ENCODE measurements at regions not wholly inside any gene's neighbourhood (a gene's known extent, or its start where the extent isn't known, plus 50 kb on each side); places are given as distances from the start of the nearest gene placed in this dataset.

GRCh38 chr2:195057001-195057400, 600.0 kb upstream of the SLC39A10 start:
- Mint-ChIP-seq H3K4me1 (no peaks in the 10 kb centered on the region), H3K36me3 (no peaks in the 10 kb centered on the region), H3K9me3 (peaks cover 0 to 2% (median 1%) of the 10 kb centered on the region in 7 donors), H3K27ac (no peak overlapping the region), H3K27me3 (ENCODE audit: low read depth in 3 of 3) (no peaks in the 10 kb centered on the region), H3K4me3 (no peak overlapping the region)
- Histone ChIP-seq H2AFZ (ENCODE audit: insufficient read depth, low read depth, low read length, poor library complexity, severe bottlenecking) (no peak overlapping the region), H3K4me2 (replicated peaks; ENCODE audit: extremely low read depth, low read length, poor library complexity, severe bottlenecking) (no peak overlapping the region), H3K36me3 (replicated peaks in 1 of 2; ENCODE audit: control insufficient read depth in 1 of 2, insufficient read depth in 2 of 2, low read length in 2 of 2) (no peaks in the 10 kb centered on the region), H3K9ac (ENCODE audit: insufficient read depth, low read length, poor library complexity, severe bottlenecking) (no peak overlapping the region), H3K9me3 (replicated peaks in 1 of 2; ENCODE audit: control insufficient read depth in 1 of 2, insufficient read depth in 1 of 2, low read length in 2 of 2) (no peaks in the 10 kb centered on the region), H3K4me3 (replicated peaks in 1 of 3; ENCODE audit: low read depth in 2 of 3, low read length in 3 of 3) (no peak overlapping the region), H3K27me3 (ENCODE audit: control insufficient read depth in 2 of 2, insufficient read depth in 2 of 2, low read length in 2 of 2) (no peaks in the 10 kb centered on the region), H3K4me1 (ENCODE audit: control insufficient read depth in 1 of 2, insufficient read depth in 2 of 2, low read length in 2 of 2) (no peaks in the 10 kb centered on the region), H3K79me2 (ENCODE audit: insufficient read depth, low read length) (no peaks in the 10 kb centered on the region), H3K27ac (ENCODE audit: low read depth in 1 of 2, low read length in 2 of 2) (no peak overlapping the region), H4K20me1 (ENCODE audit: insufficient read depth, low read length) (no peaks in the 10 kb centered on the region)
- WGBS (ENCODE audit: insufficient coverage), result 90% methylated on average over 2 of the region's 2 CpGs
- intact Hi-C loops (cut with micrococcal nuclease), result no loop called here
- no peak for DNase-seq
- TF ChIP-seq, protein P1, sequence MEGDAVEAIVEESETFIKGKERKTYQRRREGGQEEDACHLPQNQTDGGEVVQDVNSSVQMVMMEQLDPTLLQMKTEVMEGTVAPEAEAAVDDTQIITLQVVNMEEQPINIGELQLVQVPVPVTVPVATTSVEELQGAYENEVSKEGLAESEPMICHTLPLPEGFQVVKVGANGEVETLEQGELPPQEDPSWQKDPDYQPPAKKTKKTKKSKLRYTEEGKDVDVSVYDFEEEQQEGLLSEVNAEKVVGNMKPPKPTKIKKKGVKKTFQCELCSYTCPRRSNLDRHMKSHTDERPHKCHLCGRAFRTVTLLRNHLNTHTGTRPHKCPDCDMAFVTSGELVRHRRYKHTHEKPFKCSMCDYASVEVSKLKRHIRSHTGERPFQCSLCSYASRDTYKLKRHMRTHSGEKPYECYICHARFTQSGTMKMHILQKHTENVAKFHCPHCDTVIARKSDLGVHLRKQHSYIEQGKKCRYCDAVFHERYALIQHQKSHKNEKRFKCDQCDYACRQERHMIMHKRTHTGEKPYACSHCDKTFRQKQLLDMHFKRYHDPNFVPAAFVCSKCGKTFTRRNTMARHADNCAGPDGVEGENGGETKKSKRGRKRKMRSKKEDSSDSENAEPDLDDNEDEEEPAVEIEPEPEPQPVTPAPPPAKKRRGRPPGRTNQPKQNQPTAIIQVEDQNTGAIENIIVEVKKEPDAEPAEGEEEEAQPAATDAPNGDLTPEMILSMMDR (IDR thresholded peaks at IDR 0.05), result no peak

DNA sequence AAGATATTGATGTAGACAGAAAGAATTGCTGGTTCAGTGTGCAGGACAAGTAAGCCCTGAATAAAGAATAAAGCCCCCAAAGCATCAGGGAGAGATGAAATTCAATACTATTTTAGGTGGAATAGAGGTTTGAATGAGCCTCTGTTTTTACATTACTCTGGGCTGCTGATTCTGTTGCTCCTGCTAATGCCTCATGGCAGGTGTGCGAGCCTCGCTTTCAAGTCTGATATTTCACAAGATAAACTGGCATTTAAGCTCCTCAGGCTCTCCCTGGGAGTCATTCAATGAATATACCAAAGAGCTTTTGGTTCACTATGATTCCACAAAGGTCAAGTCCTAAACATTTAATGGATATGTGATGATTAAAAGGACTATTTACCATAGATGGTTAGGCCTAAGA, 601.0 kb upstream of the SLC39A10 start:
- Histone ChIP-seq H3K27me3 (ENCODE audit: control insufficient read depth in 2 of 2, insufficient read depth in 2 of 2, low read length in 2 of 2) (no peaks in the 10 kb centered on the region), H3K9me3 (replicated peaks in 1 of 2; ENCODE audit: control insufficient read depth in 1 of 2, insufficient read depth in 1 of 2, low read length in 2 of 2) (no peaks in the 10 kb centered on the region), H3K4me2 (replicated peaks; ENCODE audit: extremely low read depth, low read length, poor library complexity, severe bottlenecking) (no peak overlapping the region), H3K27ac (ENCODE audit: low read depth in 1 of 2, low read length in 2 of 2) (no peak overlapping the region), H3K4me1 (ENCODE audit: control insufficient read depth in 1 of 2, insufficient read depth in 2 of 2, low read length in 2 of 2) (no peaks in the 10 kb centered on the region), H3K9ac (ENCODE audit: insufficient read depth, low read length, poor library complexity, severe bottlenecking) (no peak overlapping the region), H2AFZ (ENCODE audit: insufficient read depth, low read depth, low read length, poor library complexity, severe bottlenecking) (no peak overlapping the region), H4K20me1 (ENCODE audit: insufficient read depth, low read length) (no peaks in the 10 kb centered on the region), H3K79me2 (ENCODE audit: insufficient read depth, low read length) (no peaks in the 10 kb centered on the region), H3K4me3 (replicated peaks in 1 of 3; ENCODE audit: low read depth in 2 of 3, low read length in 3 of 3) (no peak overlapping the region), H3K36me3 (replicated peaks in 1 of 2; ENCODE audit: control insufficient read depth in 1 of 2, insufficient read depth in 2 of 2, low read length in 2 of 2) (no peaks in the 10 kb centered on the region)
- intact Hi-C loops (cut with micrococcal nuclease), result no loop called here
- no peak for DNase-seq
- Mint-ChIP-seq H3K9me3 (peaks cover 0 to 6% (median 1%) of the 10 kb centered on the region in 7 donors), H3K4me3 (no peak overlapping the region), H3K4me1 (no peaks in the 10 kb centered on the region), H3K27me3 (ENCODE audit: low read depth in 3 of 3) (no peaks in the 10 kb centered on the region), H3K36me3 (no peaks in the 10 kb centered on the region), H3K27ac (no peak overlapping the region)
- WGBS (ENCODE audit: insufficient coverage), result 100% methylated on average over 2 of the region's 2 CpGs
- TF ChIP-seq, protein P1 (IDR thresholded peaks at IDR 0.05), result no peak

Data from CD14-positive monocyte (primary cell).